LNCAP (cell line): ENCODE measurements at regions not wholly inside any gene's neighbourhood (a gene's known extent, or its start where the extent isn't known, plus 50 kb on each side); places are given as distances from the start of the nearest gene placed in this dataset.

ENCODE experiments used
- TF ChIP-seq, protein P1 (sequence below): fragments of 450-650 bp; IDR thresholded peaks from 2 replicates; pipeline ENCODE4 v1.5.1; 2017; ENCODE audit warnings: mild to moderate bottlenecking

DNA sequence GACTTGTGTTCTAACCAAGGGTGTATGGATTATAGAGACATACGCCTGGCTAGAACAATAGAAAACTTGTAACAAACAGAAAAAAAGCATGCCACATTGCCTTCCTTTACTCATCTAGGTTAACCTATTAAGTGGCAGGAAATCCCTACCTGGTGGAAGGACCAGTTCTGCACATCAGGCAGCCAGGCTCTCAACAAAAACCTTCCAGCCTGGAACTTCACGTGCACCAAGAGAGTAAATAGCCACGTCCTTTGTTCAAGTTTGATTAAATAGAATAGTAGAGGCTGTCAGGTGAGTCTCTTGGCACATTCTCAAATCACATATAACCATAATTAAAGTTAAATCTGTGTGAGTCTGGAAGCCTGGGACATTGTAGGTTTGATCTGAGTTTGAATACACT is 85.0 kb upstream of the DPH6 start:
- TF ChIP-seq, protein P1, sequence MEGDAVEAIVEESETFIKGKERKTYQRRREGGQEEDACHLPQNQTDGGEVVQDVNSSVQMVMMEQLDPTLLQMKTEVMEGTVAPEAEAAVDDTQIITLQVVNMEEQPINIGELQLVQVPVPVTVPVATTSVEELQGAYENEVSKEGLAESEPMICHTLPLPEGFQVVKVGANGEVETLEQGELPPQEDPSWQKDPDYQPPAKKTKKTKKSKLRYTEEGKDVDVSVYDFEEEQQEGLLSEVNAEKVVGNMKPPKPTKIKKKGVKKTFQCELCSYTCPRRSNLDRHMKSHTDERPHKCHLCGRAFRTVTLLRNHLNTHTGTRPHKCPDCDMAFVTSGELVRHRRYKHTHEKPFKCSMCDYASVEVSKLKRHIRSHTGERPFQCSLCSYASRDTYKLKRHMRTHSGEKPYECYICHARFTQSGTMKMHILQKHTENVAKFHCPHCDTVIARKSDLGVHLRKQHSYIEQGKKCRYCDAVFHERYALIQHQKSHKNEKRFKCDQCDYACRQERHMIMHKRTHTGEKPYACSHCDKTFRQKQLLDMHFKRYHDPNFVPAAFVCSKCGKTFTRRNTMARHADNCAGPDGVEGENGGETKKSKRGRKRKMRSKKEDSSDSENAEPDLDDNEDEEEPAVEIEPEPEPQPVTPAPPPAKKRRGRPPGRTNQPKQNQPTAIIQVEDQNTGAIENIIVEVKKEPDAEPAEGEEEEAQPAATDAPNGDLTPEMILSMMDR: no peak

GRCh38 chr15:35633677-35634076 is 87.7 kb upstream of the DPH6 start:
- TF ChIP-seq, protein P1: no peak

GRCh38 chr15:35646790-35647189 is 100.8 kb upstream of the DPH6 start:
- TF ChIP-seq, protein P1: no peak

DNA sequence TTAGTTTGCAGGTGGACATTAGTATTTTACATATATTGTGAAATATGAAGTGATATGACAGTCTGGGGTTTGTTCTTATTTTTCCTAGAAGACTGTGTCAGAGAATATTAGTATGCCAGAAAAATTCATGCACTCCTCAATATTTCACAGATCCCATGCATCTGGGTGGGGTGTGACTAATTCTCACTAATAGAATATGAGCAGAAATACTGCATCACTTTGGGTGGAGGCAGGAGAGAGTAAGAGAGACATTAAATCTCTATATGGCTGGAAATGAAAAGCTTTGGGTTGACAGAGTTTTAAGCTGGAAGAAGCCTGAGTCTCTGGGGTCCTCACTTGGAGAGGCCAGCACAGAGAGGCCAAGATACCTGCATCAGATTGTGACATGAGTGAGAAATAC is 101.3 kb upstream of the DPH6 start:
- TF ChIP-seq, protein P1: no peak

DNA sequence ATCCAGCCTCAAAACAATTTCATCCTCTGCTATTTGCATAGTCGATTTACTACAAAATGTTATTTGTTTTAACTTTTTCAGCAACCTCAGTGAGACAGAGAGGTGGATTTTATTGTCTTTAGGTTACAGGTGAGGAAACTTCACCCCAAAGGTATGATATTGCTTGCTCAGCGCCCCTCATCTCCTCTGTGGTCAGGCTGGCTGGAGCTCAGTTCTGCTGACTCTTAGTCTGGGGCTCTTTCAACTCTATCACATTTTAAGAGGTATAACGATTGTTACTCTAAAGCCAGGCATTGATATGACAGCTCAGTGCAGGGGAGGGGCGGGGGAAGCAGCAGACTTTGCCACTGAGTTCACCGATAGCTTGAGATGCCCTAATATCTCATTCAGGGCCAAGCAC is 103.0 kb upstream of the DPH6 start:
- TF ChIP-seq, protein P1: no peak

- TF ChIP-seq, protein P1: no peak
Observed at GRCh38 chr15:35649575-35649974, 103.6 kb upstream of the DPH6 start.

GRCh38 chr15:35654332-35654731 is 108.4 kb upstream of the DPH6 start:
- TF ChIP-seq, protein P1: no peak

DNA sequence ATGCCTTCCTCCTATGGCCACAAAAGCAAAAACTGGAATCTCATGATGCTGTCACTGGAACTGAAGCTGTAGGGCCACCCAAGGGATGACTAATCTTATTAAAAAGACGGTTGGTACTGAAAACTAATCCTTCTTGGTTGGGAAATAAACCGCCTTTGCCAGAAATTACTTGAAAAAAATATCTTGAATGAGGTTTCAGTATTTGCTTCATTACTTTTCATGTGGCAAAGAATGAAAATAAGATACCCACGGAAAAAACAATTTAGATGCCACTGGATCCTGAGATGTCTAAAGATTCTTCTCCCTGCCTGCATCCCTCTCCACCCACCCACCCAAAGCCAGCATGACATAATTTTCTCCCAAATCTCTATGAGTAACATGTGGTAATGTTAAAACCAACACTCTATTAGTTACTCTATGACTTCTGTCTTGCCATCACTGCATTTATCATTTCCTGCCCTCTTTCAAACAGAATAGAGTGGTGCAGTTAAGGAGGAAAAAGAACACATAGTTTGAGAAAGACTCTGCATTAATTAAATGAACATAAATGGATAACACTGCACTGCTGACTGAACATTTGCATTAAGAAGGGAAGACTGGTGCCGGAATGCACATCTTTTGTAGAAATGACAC is 111.8 kb upstream of the DPH6 start:
- TF ChIP-seq, protein P1: no peak
